Activated T-helper 1 cell treated with anti-CD3 and anti-CD28 coated beads, Interleukin-2, amount 50 U/mL, for 16 hours (primary cell): ENCODE measurements at regions not wholly inside any gene's neighbourhood (a gene's known extent, or its start where the extent isn't known, plus 50 kb on each side); places are given as distances from the start of the nearest gene placed in this dataset.

Experiments used
- DNase-seq, 2 donors: peaks; one replicate each; pipeline ENCODE4 v3.0.0-alpha.2; 2020; ENCODE audit warnings: low read depth in 1 of 2, low spot score in 1 of 2

- DNase-seq: no peak
Measured at GRCh38 chr4:181548873-181549575, 694.2 kb upstream of the TENM3 start.

- no peak for DNase-seq
Measured at GRCh38 chr4:181549576-181550188, 693.5 kb upstream of the TENM3 start.

- no peak for DNase-seq
Measured at GRCh38 chr4:181550381-181550780, 692.8 kb upstream of the TENM3 start.

GRCh38 chr4:181559637-181560036, 683.6 kb upstream of the TENM3 start:
- DNase-seq: no peak

GRCh38 chr4:181562399-181562798, 680.8 kb upstream of the TENM3 start:
- no peak for DNase-seq

- no peak for DNase-seq
Measured at GRCh38 chr4:181564625-181565024, 678.6 kb upstream of the TENM3 start.

GRCh38 chr4:181566490-181566889, 676.7 kb upstream of the TENM3 start:
- no peak for DNase-seq

- DNase-seq: no peak
Measured at GRCh38 chr4:181569553-181569952, 673.6 kb upstream of the TENM3 start.

GRCh38 chr4:181578911-181579310, 664.3 kb upstream of the TENM3 start:
- DNase-seq: no peak

- DNase-seq: no peak
Measured at GRCh38 chr4:181579486-181579885, 663.7 kb upstream of the TENM3 start.

- DNase-seq: no peak
Measured at GRCh38 chr4:181581983-181582382, 661.2 kb upstream of the TENM3 start.

- no peak for DNase-seq
Measured at GRCh38 chr4:181582595-181582994, 660.6 kb upstream of the TENM3 start.

- DNase-seq: no peak
Measured at GRCh38 chr4:181588733-181589302, 654.4 kb upstream of the TENM3 start.

GRCh38 chr4:181592221-181592745, 650.9 kb upstream of the TENM3 start:
- DNase-seq: no peak

GRCh38 chr4:181593703-181594102, 649.5 kb upstream of the TENM3 start:
- DNase-seq: no peak

- no peak for DNase-seq
Measured at GRCh38 chr4:181594188-181594587, 649.0 kb upstream of the TENM3 start.

GRCh38 chr4:181595716-181596115, 647.5 kb upstream of the TENM3 start:
- no peak for DNase-seq

GRCh38 chr4:181597766-181598165, 645.4 kb upstream of the TENM3 start:
- no peak for DNase-seq

- no peak for DNase-seq
Measured at GRCh38 chr4:181599134-181599533, 644.1 kb upstream of the TENM3 start.

- DNase-seq: no peak
Measured at GRCh38 chr4:181601103-181601502, 642.1 kb upstream of the TENM3 start.

GRCh38 chr4:181604546-181604945, 638.7 kb upstream of the TENM3 start:
- DNase-seq: no peak

GRCh38 chr4:181606300-181606699, 636.9 kb upstream of the TENM3 start:
- no peak for DNase-seq
